GM10266 (cell line): ENCODE measurements at regions not wholly inside any gene's neighbourhood (a gene's known extent, or its start where the extent isn't known, plus 50 kb on each side); places are given as distances from the start of the nearest gene placed in this dataset.

Experiments
- DNase-seq: peaks from one replicate; pipeline ENCODE4 v3.0.0; 2012; ENCODE audit errors: extremely low spot score
- CTCF ChIP-seq: IDR thresholded peaks from 2 replicates; pipeline ENCODE4 v1.5.1; 2012; ENCODE audit warnings: mild to moderate bottlenecking, low read depth; ENCODE audit not compliant: control insufficient read depth, insufficient read depth; ENCODE audit errors: missing control alignments

GRCh38 chr7:142380069-142380468 is 122.2 kb upstream of the PRSS58 start:
- no peak for TF ChIP-seq CTCF
- no peak for DNase-seq

- no peak for TF ChIP-seq CTCF
- DNase-seq = no peak
Measured at GRCh38 chr7:142379201-142379885, 121.5 kb upstream of the PRSS58 start.

GRCh38 chr7:142377567-142377966 is 119.7 kb upstream of the PRSS58 start:
- DNase-seq = no peak
- TF ChIP-seq CTCF = no peak

GRCh38 chr7:142376356-142376997 is 118.6 kb upstream of the PRSS58 start:
- no peak for DNase-seq
- no peak for TF ChIP-seq CTCF

- DNase-seq = no peak
- TF ChIP-seq CTCF = peak; percentile 18
Measured at GRCh38 chr7:142375710-142376313, 118.0 kb upstream of the PRSS58 start.

- DNase-seq = no peak
- no peak for TF ChIP-seq CTCF
Measured at GRCh38 chr7:142372727-142373126, 114.9 kb upstream of the PRSS58 start.
